Left cardiac atrium (tissue), 4 donors: ENCODE measurements at regions not wholly inside any gene's neighbourhood (a gene's known extent, or its start where the extent isn't known, plus 50 kb on each side); places are given as distances from the start of the nearest gene placed in this dataset.
"Not testable (repeated sequence)": the region's sequence is repeated elsewhere in the genome, so short reads cannot be mapped to it uniquely, and the experiment has no call there.

Experiments used
- ATAC-seq, 2 donors: fragments of 200-7000 bp; cut with Tn5 transposase; one replicate each; pipeline ENCODE4 v1.9.1; 2020; ENCODE audit warnings: mild to moderate bottlenecking in 2 of 2, moderate library complexity in 2 of 2
- DNase-seq: peaks from one replicate; pipeline ENCODE4 v3.0.0-alpha.2; 2020
- intact Hi-C, 2 donors: fragments of 100-400 bp; cut with DNase I; formaldehyde crosslinking; loops; one replicate each; pipeline versions ENCODE4 v1.14.1 to v1.15.1; 2022 to 2023
- donor health status: DM: no; HTN: yes; CAD: no.
- donor health status: DM: no; HTN: yes; CAD: no; lungs with severe emphysema.
- donor health status: DM: yes; HTN: yes; CAD: no.
- donor health status: Dilated cardiomyopathy.

- intact Hi-C loops, DNase-seq, ATAC-seq: not testable (repeated sequence)
Observed at GRCh38 chr9:38848966-38849365, 129.0 kb upstream of the FAM240B start.

- ATAC-seq, intact Hi-C loops, DNase-seq: not testable (repeated sequence)
Observed at GRCh38 chr9:38840213-38840612, 120.3 kb upstream of the FAM240B start.

- intact Hi-C loops, ATAC-seq, DNase-seq: not testable (repeated sequence)
Observed at GRCh38 chr9:38833706-38834105, 113.8 kb upstream of the FAM240B start.

GRCh38 chr9:38813855-38814254, 93.9 kb upstream of the FAM240B start:
- intact Hi-C loops: not testable (repeated sequence)

GRCh38 chr9:38807919-38808459, 88.1 kb upstream of the FAM240B start:
- intact Hi-C loops, ATAC-seq, DNase-seq: not testable (repeated sequence)

More at GRCh38 chr9:38813855-38814254, 93.9 kb upstream of the FAM240B start:
- not testable (repeated sequence) for ATAC-seq, DNase-seq

- DNase-seq (no peak), ATAC-seq (no peak)
- intact Hi-C loops: no loop called here
Observed at GRCh38 chr9:38771593-38771992, 51.7 kb upstream of the FAM240B start.
